NCI-H460 (cell line): ENCODE measurements at regions not wholly inside any gene's neighbourhood (a gene's known extent, or its start where the extent isn't known, plus 50 kb on each side); places are given as distances from the start of the nearest gene placed in this dataset.
A peak's percentile ranks its signal among the peaks of the same experiment; 100 is the strongest.
"Not testable (repeated sequence)": the region's sequence is repeated elsewhere in the genome, so short reads cannot be mapped to it uniquely, and the experiment has no call there.

ENCODE experiments used
- DNase-seq: peaks from one replicate; pipeline ENCODE4 v3.0.0-alpha.2; 2016; ENCODE audit warnings: low read depth; ENCODE audit errors: extremely low read depth

DNA sequence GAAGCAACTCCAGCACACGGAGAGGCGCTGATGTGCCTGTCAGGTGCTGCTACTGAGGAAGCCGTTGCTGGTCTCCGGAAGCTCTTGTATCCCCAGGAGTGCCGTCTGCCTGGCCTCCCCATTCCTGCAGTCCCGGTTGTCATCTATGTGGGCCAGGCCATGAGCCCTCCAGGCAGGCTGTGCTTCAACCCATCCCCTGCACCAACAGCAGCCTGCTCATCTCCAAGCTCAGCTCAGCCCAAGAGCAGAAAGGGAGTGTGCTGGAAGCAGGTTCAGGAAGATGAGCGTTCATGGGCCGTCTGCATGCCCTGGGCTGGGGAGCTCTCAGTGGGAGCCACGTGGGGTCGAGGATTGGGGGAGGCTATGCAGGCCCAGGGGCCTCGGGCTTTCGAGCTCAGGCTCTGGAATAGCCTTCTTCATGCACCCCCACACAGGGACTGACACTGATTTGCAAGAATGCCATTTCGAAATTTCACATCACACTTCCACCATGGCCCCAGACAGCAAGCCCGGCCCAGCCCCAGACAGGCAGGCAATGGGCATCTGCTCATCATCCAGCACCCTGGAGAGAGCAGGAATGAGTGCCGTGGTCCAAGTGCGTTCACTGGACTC is 164.5 kb downstream of the KIF26A start:
- DNase-seq, result peak; percentile 84

DNA sequence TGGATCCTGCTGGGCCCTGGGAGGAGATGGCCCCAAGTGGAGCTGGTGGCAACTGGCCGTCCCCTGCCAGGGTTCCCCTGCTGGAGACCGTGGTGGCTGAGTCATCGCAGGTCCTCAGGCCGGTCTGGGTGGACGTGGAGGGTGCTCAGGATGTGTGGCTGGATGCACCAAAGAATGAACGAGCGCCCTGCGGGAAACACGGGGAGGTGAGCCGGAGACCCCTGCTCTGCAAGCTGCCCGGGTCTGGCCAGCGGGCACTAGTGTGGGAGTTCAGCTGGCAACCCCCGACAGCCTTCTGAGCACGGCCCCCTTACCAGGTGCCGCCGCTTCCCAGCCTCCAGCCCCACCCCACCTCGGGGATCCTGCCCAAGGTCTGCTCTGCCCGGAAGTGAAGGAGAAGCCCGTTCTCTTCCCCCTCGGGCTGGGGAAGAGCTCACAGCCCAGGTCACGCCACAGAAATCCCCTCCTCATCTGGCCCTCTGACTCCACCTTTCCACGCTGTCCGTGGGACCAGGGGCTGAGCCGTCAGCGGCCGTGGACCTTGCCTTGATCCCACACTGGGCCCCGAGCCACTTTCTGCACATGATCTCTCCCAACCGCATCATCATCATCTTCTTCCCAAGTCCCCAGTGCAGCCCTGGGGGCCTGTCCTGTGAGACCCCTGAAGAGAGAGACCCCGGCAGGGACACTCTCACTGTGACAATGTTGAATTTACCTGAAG is 165.5 kb downstream of the KIF26A start:
- DNase-seq, result no peak

GRCh38 chr14:104304451-104305351 is 166.3 kb downstream of the KIF26A start:
- no peak for DNase-seq

- no peak for DNase-seq
Measured at GRCh38 chr14:104305511-104306449, 167.4 kb downstream of the KIF26A start.

DNA sequence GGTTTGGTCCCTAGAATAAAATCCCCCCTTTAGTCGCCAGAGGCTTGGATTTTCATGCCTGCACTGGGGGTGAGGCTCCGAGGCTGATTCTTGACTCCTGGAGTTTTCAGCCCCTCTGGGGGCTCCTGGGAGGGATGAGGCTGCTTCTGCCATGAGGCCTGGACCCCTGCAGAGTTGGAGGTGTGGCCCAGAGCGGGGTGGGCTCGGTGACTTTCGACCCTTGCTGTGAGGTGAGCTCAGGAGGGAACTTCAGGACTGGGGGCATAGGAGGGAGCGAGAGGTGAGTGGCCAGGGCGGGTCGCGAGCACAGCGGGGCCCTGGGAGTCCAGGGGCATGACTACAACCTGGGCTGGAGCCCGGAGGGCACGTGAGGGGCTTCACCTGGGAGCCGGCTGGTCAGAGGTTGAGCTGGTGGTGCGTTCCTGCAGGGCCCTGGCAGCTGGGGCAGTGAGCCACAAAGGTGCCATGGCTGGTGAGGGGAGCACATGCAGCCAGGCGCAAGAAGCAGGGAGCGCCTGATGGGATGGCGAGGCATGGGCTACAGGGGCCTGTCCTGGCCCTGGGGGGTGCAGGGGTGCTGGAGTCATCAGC is 168.2 kb downstream of the KIF26A start:
- DNase-seq, result no peak

DNA sequence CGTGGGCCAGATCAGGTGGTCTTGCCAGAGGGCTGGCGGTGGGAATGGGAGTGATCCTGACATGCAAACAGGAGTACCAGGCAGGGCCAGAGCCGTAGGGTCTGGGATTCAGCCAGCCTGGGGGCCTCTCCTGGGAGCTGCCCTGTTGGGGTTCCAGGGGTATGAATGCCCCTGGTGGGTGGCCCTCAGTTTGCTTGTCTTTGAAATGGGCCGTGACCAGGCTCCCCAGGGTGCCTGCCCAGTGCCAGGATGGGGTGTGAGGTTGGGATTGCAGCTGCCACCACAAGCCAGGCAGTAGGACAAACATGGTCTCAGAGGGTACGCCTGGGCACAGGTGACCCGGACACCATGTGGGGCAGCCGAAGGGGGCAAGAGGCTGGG is 168.8 kb downstream of the KIF26A start:
- DNase-seq, result no peak

DNA sequence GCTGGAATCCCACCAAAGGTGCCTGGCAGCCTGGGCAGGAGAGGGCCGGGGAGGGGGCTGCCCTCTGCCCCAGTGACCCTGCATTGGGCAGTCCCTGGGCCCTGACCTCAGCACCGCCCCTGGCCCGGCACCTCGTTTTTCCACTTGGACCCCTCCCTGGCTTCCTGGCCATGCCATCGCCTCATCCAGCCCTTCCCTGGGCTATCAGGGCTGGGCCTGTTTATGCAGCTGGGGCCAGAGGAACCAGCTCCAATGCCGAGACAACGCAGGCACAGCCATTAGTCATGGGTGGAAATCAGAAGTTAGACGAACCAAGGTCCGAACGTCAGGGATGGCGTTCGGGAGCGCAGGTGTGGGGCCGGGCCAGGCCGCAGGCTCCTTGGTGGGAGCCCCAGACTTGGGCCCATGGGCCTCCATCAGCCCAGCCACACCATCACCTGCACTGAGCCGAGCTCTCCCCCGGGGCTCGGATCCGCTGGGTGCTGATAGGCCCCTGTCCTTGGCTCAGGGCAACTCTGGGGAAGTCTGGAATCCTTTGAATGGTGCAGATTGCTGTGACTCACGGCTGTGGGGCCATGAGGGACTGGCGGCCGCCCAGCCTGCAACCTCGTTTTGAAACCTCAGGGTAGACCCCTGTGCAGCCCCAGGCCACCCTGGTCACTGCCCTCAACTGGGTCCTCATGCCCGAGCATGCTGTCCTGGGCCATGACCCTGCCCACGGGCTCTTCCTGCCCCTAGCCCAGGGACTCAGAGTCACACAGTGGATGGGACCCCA is 169.4 kb downstream of the KIF26A start:
- no peak for DNase-seq

DNA sequence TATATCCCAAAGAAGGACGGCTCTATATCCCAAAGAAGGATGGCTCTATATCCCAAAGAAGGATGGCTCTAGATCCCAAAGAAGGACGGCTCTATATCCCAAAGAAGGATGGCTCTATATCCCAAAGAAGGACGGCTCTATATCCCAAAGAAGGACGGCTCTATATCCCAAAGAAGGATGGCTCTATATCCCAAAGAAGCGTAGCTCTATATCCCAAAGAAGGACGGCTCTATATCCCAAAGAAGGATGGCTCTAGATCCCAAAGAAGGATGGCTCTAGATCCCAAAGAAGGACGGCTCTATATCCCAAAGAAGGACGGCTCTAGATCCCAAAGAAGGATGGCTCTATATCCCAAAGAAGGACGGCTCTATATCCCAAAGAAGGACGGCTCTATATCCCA is 170.1 kb downstream of the KIF26A start:
- not testable (repeated sequence) for DNase-seq

DNA sequence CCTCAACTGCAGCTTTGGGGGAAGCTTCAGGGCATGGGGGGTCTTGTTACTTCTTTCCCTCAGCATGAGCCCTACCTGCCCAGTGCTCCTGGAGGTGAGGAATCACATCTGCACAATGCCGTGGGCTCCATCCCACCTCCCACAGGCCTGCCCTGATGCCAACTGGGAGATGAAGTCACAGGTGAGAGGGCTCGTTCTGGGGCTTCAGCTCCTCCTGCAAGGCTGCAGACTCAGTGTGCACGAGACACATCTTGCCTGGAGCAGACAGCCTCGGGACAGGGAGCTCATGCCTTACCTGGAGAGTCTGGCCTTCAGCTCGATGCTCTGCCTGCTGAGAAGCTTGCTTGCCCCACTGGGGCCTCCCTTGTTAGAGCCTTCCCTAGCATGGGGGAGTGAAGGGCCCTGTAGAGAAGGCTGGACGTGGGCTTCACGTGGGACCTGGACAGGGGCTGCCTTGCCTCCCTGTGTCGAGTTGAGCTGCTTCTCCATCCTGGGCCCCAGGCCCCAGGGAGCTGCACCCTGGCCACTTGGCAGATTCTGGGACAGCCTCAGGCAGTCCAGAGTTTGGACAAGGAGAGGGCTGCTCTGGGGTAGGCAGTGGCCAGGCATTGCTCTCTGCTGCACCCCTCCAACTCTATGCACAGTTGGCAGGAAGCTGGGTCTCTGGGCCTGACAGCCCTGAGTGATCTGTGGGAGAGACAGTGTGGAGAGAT is 171.4 kb downstream of the KIF26A start:
- DNase-seq, result no peak

DNA sequence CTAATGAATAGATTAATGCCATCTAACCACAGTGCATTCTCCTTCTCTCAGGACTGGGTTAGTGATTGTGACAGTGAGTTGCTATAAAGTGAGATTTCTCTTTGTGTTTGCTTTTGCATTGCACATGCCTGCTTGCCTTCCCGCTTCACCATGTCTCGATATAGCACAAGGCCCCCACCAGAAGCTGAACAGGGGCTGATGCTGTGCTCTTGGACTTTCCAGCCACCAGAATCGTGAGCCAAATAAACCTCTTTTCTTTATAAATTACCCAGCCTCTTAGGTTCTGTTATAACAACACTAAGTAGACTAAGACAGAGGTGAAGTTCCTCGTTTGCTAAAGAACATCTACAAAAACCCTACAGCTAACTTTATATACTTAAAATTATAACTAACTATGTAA is 173.0 kb downstream of the KIF26A start:
- no peak for DNase-seq

DNA sequence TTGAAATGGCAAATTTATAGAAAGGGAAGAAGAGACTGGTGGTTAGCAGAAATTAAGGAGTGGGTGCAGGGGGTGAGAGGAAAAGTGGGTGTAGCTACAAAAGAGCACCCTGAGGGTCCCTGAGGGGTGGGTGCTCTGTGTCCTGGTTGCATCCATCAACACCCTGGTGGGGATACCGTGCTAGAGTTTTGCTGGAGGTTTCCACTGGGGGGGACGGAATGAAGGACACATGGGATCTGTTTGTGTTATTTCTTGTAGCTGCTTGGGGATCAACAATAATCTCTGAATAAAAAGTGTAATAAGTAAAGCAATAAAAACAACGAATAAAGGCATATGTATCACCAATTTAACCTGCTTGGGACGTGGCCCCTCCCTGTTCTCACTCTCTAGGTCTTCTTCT is 175.3 kb downstream of the KIF26A start:
- no peak for DNase-seq

- DNase-seq, result no peak
Measured at GRCh38 chr14:104314251-104314941, 176.0 kb downstream of the KIF26A start.

- DNase-seq, result no peak
Measured at GRCh38 chr14:104315169-104315568, 176.8 kb downstream of the KIF26A start.

DNA sequence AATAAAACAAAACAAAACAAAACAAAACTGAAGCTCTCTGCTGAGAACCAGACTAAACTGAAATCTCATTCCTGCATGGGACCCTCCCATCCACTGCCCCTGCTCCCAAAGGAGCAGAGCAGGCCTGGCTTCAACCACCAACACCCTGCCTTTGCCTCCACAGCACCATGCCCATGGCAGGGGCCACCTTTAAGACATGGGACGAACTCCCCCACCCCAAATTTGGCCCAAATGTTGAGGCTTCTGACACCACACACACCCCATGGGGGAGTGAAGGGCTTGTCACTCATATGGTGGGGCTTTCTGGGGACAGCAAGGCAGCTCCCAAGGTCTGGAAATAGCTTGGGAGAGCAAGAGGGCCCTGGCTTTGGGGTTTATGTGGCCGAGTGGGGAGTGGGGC is 177.2 kb downstream of the KIF26A start:
- DNase-seq, result no peak

- DNase-seq, result no peak
Measured at GRCh38 chr14:104316121-104316722, 177.8 kb downstream of the KIF26A start.

DNA sequence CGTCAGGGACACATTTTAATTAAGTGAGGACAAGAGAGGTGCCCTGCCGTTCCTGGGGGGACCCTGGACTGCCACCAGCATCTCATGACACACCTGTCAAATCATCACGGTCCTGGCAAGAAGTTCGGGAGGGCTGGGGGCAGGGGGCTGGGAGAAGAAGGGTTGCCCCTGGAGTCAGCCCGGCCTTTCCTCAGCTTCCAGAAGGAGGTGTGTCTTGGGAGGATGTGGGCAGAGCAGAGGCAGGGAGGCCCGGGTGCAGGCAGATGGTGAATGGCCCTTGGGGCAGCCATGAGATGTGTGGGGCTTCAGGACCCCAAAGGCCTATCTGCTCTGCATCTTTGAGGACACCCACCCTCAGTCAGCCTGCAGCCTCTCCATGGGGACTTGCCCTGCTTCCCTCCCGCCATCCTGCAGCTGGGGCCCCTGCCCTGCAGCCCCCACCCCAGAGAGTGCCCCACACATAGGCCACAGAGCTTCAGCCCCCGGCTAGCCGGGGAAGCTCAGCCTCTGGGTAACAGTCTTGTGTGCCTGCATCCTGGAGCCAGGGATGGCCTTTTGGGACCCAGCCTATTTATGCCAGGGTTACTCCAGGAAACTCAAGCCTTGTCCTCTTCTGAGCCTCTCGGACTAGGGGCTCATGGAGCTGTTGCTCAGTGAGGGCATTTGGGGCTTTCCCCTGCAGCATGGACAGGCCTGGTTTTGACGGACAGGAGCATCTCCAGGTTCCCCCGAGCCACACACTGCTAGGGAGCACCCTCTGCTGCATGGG is 178.5 kb downstream of the KIF26A start:
- no peak for DNase-seq

DNA sequence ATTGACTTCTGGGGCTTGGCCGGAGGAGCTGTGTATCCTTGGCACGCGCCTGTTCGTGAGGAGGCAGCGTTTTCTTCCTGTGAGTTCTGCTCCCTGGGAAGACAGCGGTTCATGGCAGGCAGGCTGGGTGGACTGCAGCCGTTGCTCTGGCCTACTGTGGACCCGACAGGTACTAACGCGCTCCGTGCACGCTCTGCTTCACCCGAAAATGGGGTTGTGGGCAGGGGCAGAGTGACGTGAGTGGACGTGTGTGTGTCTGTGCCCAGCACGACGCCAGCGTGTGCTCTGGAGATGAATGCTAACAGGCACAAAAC is 179.1 kb downstream of the KIF26A start:
- no peak for DNase-seq
